ENCODE measurements at regions not wholly inside any gene's neighbourhood (a gene's known extent, or its start where the extent isn't known, plus 50 kb on each side); places are given as distances from the start of the nearest gene placed in this dataset.

DNA sequence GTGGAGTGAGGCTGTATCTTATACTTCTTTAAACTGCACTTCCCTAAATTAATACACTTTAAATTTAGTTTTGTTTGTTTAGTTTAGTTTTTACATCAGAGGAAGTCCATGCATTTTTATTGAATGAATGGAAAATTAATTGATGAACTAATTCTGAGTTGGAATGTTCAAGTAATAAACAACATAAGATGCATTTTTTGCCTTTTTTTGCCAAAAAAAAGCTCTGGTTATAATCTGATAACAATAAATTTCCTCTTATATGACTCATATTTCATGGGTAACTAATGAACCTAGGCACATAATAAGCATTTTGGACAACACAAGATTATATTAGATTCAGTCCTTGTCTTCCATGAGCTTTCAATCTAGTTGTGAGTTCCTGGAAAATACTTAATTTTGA, 323.1 kb downstream of the CENPW start:
- TF ChIP-seq, protein P1, sequence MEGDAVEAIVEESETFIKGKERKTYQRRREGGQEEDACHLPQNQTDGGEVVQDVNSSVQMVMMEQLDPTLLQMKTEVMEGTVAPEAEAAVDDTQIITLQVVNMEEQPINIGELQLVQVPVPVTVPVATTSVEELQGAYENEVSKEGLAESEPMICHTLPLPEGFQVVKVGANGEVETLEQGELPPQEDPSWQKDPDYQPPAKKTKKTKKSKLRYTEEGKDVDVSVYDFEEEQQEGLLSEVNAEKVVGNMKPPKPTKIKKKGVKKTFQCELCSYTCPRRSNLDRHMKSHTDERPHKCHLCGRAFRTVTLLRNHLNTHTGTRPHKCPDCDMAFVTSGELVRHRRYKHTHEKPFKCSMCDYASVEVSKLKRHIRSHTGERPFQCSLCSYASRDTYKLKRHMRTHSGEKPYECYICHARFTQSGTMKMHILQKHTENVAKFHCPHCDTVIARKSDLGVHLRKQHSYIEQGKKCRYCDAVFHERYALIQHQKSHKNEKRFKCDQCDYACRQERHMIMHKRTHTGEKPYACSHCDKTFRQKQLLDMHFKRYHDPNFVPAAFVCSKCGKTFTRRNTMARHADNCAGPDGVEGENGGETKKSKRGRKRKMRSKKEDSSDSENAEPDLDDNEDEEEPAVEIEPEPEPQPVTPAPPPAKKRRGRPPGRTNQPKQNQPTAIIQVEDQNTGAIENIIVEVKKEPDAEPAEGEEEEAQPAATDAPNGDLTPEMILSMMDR (conservative IDR thresholded peaks at IDR 0.05; ENCODE audit: low read depth, low read length): no peak
- no peak for TF ChIP-seq EZH2 (IDR thresholded peaks at IDR 0.05; ENCODE audit: low read length, unreplicated experiment)
